HG02798 (cell line): ENCODE measurements at regions not wholly inside any gene's neighbourhood (a gene's known extent, or its start where the extent isn't known, plus 50 kb on each side); places are given as distances from the start of the nearest gene placed in this dataset.

Experiments used
- ATAC-seq: cut with Tn5 transposase; IDR thresholded peaks from one replicate; pipeline ENCODE4 v1.9.1; 2021; ENCODE audit warnings: mild to moderate bottlenecking; ENCODE audit not compliant: unreplicated experiment, poor library complexity

DNA sequence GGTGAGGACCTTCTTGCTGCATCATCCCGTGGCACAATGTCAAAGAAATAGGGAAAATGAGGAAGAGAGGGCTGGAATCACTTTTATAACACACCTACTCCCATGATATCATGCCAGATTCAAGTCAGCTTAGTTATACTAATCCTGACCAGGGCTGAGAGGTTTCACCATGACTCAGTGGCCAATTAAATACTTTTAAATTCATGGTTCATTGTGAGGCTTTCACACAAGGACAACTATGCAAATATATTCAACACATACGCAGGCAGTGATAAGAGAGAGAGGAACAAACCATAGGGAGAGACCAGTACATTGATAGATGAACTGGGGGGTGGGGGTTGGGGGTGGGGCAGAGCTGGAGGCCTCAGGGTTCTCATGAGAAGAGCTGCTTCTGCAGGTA is 313.1 kb downstream of the LRFN2 start:
- no peak for ATAC-seq

GRCh38 chr6:40268614-40269013 is 318.6 kb downstream of the LRFN2 start:
- ATAC-seq = no peak

DNA sequence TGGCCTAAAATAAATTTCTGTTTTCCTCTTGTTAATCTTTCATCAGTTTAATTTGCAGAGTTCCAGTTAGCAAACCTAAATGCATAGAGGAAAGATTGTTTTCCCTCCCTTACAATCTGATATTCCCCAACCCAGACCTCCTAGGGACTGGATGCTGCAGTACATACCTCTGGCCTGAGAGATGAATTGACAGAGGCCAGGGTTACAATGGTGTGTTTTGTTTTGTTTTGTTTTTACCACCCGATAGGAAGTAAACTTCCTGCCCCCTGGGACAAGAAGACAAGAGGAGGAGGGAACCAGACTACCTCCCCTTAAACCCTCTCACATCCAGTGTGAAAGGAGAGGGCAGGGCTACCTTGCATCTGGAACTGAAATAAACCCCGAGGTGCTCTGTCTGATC is 319.0 kb downstream of the LRFN2 start:
- ATAC-seq = no peak

GRCh38 chr6:40265615-40266014 is 321.5 kb downstream of the LRFN2 start:
- no peak for ATAC-seq

GRCh38 chr6:40263970-40264369 is 323.2 kb downstream of the LRFN2 start:
- ATAC-seq = no peak

DNA sequence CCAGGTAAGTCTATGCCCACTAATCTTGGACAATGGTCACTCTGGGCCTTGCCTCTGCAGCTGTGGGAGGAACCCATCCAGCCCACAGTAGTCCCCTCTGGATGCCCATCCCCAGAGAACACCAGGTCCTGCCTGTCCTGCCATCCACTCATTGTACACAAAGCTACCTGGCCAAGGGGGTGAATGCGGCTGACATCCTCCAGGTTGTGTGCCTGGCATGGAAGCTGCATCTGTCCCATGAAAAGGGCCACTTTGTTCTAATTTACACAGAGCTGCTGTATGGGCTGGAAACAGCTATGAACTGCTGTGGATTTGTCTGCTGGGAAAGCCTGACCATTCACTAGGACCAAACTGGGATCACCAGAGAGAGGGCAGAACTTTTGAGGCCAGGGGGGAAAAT is 324.8 kb downstream of the LRFN2 start:
- no peak for ATAC-seq

DNA sequence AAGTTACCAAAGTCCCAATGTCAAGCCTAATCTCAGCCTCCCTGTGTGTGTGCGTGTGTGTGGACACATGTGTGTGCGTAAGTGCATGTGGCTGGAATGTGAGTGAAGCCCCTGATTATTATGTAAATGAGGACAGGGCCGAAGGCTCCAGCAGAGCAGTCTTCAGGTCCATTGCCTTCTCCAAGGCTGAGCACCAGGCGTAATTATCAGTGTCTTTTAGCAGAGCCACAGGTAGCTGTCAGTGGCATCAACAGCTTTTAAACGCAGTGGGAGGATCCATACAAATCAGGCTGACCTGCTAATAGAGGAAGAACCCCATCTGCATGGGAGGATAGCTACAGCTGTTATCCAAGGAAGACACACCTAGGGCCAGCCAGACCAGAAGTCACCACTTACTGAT is 324.3 kb upstream of the MOCS1 start:
- no peak for ATAC-seq

- ATAC-seq = no peak
These were observed 322.6 kb upstream of the MOCS1 start for GRCh38 chr6:40256831-40257230.

- no peak for ATAC-seq
These were observed 322.0 kb upstream of the MOCS1 start for GRCh38 chr6:40256224-40256623.

GRCh38 chr6:40253420-40253819 is 319.2 kb upstream of the MOCS1 start:
- ATAC-seq = no peak

- ATAC-seq = no peak
These were observed 318.4 kb upstream of the MOCS1 start for GRCh38 chr6:40252531-40253258.

DNA sequence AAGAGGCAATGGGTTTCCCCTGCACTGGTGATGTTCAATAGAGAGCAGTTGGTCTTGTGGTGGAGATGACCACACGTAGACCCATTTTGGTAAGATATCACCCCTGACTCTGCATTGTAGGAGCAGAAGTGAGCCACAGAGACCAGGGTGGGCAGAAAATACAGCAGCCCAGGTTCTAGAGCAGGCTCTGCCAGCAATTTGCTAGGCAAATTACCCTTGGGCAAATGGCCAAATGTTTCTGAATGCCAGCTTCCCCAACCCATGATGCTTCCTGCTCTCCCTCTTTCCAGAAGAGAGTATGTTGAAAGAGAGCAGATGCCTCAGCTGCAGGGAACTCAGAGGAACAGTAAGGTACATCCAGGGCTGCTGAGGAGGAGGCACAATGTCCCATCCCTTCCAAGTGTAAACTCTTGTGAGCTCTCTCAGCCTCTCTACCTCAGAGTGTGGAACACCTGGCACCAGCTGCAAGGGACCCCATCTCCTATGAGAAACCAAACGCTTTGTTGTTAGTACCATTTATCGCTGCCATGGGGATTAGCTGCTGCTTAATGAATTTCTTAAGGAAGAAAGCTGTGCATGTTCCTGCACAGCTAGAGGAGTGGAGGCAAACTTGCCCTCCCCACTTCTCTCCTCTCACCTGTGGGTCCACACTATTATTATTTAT is 317.5 kb upstream of the MOCS1 start:
- no peak for ATAC-seq

DNA sequence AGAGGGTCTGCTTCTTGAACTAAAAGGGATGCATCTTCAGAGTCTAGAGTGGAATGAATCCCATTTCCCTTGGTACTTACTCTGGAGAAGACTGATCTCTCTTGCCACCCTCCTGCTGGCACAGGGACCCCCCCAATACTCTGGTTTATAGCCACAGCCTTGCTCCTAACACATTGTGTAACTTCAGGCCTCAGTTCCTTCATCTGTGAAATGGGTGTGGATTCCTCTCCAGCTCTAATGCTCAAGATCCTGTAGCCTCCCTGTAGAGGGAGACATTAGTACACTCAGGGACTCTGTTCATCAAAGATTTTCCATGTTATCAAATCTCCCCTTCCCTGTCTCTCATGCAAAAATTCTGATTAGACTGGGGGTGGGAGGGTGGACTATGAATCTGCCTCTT is 315.7 kb upstream of the MOCS1 start:
- no peak for ATAC-seq

GRCh38 chr6:40247516-40248115 is 313.4 kb upstream of the MOCS1 start:
- no peak for ATAC-seq

GRCh38 chr6:40244699-40245098 is 310.4 kb upstream of the MOCS1 start:
- no peak for ATAC-seq

DNA sequence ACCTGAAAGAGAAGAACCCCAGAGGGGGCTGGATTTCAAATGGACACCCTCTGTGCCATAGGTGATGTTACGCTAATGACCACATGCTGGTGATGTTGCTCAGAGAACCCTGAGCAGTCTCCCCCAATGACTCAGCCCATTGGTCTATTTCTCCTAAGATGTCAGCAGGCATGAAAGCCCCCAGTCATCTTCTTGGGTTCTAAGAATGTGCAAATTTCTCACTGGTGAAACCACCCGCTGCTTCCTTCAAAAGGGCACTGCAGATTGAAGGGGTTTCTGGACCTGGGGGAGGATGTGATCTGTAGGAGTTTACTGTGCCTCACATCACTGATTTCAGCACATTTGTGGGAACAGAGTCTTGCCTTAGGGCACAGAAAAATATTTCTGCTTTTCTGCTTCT is 298.4 kb upstream of the MOCS1 start:
- ATAC-seq = no peak

DNA sequence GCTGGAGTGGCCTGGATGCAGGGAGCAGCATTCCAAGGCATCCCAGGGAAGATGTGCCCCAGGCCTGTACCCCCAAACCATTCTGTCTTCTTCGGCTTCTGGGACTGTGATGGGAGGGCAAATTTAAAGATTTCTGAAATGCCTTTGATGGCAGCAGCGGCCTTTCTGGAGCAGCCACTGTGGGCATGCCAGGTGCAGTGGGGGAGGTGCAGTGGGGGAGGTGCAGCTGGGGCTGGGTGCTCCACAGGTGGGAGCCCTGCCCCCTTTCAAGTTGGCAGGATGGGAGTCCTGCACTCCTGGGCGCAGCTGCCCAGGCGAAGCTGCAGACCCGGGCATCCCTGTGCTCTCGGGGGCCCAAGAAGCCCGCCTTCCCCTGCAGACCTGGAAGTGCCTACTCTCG is 293.5 kb upstream of the MOCS1 start:
- ATAC-seq = no peak

DNA sequence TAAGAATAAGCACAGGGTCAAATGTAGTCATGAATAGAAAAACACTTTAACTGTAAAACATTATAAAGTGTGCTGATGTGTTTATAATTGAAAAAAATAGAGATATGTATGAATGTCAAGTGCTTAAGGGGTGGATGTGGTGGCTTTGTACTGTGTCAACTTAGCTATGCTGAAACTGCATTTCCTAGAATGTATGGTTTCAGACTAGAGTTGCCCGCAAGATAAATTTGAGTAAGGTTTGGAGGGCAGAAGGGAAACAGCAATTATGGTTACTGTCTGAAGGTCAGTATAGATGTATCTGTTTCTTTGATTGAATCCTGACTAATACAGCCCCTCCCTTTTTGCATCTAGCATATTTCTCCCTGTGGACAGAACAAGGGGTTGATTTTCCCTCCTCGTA is 288.1 kb upstream of the MOCS1 start:
- ATAC-seq = no peak

- no peak for ATAC-seq
These were observed 285.5 kb upstream of the MOCS1 start for GRCh38 chr6:40219799-40220198.

GRCh38 chr6:40210628-40211056 is 276.4 kb upstream of the MOCS1 start:
- ATAC-seq = peak; percentile 51

GRCh38 chr6:40205801-40206200 is 271.5 kb upstream of the MOCS1 start:
- ATAC-seq = no peak

DNA sequence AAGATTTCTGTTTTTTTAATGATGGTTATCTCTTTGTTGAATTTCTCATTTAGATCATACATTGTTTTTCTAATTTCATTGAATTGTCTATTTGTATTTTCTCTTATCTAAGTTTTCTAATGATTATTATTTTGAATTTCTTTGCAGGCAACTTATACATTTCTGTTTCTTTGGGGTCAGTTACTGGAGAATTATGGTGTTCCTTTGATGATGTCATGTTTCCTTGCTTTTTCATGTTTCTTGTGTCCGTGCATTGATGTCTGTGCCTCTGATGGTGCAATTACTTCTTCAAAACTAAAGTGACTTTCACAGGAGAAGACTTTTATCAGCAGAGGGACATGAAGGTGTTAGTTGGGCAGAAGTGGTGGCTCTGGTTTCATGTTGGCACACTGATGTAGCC is 270.7 kb upstream of the MOCS1 start:
- no peak for ATAC-seq
